ENCODE measurements at regions not wholly inside any gene's neighbourhood (a gene's known extent, or its start where the extent isn't known, plus 50 kb on each side); places are given as distances from the start of the nearest gene placed in this dataset.

DNA sequence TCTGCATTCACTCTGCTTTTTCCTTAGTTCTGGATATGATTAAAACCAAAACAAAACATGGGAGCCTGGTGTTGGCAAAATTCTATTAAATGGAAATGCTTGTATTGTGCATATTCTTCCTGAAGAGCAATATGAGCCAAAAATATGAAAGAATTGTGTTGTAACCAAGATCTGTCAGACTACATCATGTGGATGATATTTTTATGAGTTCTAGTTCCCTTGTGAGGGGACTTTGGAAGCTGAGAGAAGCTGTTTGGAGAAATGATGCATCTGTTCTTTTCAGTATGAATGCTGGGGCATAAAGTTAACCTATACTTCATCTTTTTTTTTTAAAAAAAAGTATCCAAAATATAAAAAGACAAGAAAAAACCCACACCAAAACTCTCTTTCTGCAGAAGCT, 782.7 kb downstream of the ANKRD7 start:
- TF ChIP-seq, protein P1, sequence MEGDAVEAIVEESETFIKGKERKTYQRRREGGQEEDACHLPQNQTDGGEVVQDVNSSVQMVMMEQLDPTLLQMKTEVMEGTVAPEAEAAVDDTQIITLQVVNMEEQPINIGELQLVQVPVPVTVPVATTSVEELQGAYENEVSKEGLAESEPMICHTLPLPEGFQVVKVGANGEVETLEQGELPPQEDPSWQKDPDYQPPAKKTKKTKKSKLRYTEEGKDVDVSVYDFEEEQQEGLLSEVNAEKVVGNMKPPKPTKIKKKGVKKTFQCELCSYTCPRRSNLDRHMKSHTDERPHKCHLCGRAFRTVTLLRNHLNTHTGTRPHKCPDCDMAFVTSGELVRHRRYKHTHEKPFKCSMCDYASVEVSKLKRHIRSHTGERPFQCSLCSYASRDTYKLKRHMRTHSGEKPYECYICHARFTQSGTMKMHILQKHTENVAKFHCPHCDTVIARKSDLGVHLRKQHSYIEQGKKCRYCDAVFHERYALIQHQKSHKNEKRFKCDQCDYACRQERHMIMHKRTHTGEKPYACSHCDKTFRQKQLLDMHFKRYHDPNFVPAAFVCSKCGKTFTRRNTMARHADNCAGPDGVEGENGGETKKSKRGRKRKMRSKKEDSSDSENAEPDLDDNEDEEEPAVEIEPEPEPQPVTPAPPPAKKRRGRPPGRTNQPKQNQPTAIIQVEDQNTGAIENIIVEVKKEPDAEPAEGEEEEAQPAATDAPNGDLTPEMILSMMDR (IDR thresholded peaks at IDR 0.05) = no peak
- no peak for TF ChIP-seq ZFX (IDR thresholded peaks at IDR 0.05; ENCODE audit: borderline replicate concordance)

Measured in 22Rv1 (cell line).